IPS-NIHi7 (cell line): ENCODE measurements at regions not wholly inside any gene's neighbourhood (a gene's known extent, or its start where the extent isn't known, plus 50 kb on each side); places are given as distances from the start of the nearest gene placed in this dataset.
"Not testable (repeated sequence)": the region's sequence is repeated elsewhere in the genome, so short reads cannot be mapped to it uniquely, and the experiment has no call there.

Source experiments
- DNase-seq: peaks from one replicate; pipeline ENCODE4 v3.0.0; 2012; ENCODE audit warnings: mixed read lengths; ENCODE audit errors: extremely low spot score

- no peak for DNase-seq
Measured at GRCh38 chr1:114269539-114269938, 115.9 kb upstream of the SYT6 start.

GRCh38 chr1:114263343-114263742 is 109.7 kb upstream of the SYT6 start:
- no peak for DNase-seq

- DNase-seq, result no peak
Measured at GRCh38 chr1:114262337-114262736, 108.7 kb upstream of the SYT6 start.

GRCh38 chr1:114260805-114261484 is 107.3 kb upstream of the SYT6 start:
- DNase-seq, result no peak

GRCh38 chr1:114259511-114260160 is 106.0 kb upstream of the SYT6 start:
- no peak for DNase-seq

GRCh38 chr1:114258633-114259032 is 105.0 kb upstream of the SYT6 start:
- no peak for DNase-seq

- DNase-seq, result no peak
Measured at GRCh38 chr1:114258074-114258473, 104.4 kb upstream of the SYT6 start.

- no peak for DNase-seq
Measured at GRCh38 chr1:114257554-114257953, 103.9 kb upstream of the SYT6 start.

GRCh38 chr1:114253900-114254299 is 100.2 kb upstream of the SYT6 start:
- DNase-seq, result no peak

- DNase-seq, result no peak
Measured at GRCh38 chr1:114251573-114251939, 97.9 kb upstream of the SYT6 start.

GRCh38 chr1:114250683-114251572 is 97.3 kb upstream of the SYT6 start:
- DNase-seq, result no peak

- DNase-seq, result no peak
Measured at GRCh38 chr1:114249691-114250090, 96.0 kb upstream of the SYT6 start.

- no peak for DNase-seq
Measured at GRCh38 chr1:114248162-114248561, 94.5 kb upstream of the SYT6 start.

- not testable (repeated sequence) for DNase-seq
Measured at GRCh38 chr1:114242531-114243210, 89.0 kb upstream of the SYT6 start.

- DNase-seq, result no peak
Measured at GRCh38 chr1:114238053-114238452, 84.4 kb upstream of the SYT6 start.

- no peak for DNase-seq
Measured at GRCh38 chr1:114236517-114236916, 82.8 kb upstream of the SYT6 start.

- DNase-seq, result no peak
Measured at GRCh38 chr1:114235960-114236359, 82.3 kb upstream of the SYT6 start.

GRCh38 chr1:114235281-114235680 is 81.6 kb upstream of the SYT6 start:
- no peak for DNase-seq

GRCh38 chr1:114234408-114235124 is 80.9 kb upstream of the SYT6 start:
- no peak for DNase-seq

GRCh38 chr1:114232691-114233090 is 79.0 kb upstream of the SYT6 start:
- DNase-seq, result no peak

GRCh38 chr1:114231301-114231700 is 77.6 kb upstream of the SYT6 start:
- no peak for DNase-seq
